NCI-H2107 (cell line): ENCODE measurements at regions not wholly inside any gene's neighbourhood (a gene's known extent, or its start where the extent isn't known, plus 50 kb on each side); places are given as distances from the start of the nearest gene placed in this dataset.
"Not testable (repeated sequence)": the region's sequence is repeated elsewhere in the genome, so short reads cannot be mapped to it uniquely, and the experiment has no call there.

Source experiments
- DNase-seq: peaks from one replicate; lab custom pipeline; 2025; lab: John Stamatoyannopoulos, UW

DNA sequence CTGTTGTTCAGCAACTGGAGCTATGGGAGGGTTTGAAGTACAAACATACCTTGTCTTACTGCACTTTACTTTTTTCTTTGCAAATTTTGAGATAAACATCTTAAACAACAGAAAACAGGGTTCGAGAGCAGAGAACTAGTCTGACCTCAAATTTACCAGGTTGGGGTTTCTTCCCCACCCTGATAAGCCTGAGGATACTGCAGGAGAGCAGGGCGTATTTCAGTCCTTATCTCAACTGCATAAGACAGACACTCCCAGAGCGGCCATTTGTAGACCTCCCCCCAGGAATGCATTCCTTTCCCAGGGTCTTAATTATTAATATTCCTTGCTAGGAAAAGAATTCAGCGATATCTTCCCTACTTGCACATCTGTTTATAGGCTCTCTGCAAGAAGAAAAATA lies 242.1 kb upstream of the DDHD1 start:
- not testable (repeated sequence) for DNase-seq

DNA sequence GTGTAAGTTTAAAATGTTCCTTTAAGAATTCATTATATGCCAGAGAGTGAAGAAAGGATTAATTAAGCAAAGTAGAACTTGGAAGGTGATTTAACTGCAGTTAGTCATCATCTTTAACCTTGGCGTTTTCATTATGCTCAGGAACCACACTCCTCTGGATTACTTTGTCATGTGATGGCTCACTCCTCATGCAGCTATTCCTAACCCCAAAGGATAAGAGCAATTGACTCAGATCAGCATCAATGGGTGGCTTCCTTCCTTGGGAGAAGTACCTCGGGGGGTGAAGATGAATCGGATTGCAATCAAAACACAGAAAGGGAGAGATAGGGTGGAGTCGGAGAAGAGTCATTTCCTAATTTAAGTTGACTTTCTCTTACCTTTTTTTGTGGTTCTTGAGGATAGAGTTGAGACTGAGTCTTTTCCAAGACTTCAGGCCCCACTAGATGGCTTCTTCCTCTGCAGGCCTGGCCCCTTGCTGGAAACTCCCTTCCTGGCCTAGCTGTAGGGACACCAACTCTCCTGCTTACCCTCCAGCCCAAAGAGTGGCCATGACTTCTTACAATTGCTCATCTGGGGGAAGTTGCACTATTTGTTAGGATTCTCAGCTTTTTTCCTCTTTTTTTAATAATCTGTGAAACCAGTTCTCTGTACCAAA lies 238.6 kb upstream of the DDHD1 start:
- no peak for DNase-seq

DNA sequence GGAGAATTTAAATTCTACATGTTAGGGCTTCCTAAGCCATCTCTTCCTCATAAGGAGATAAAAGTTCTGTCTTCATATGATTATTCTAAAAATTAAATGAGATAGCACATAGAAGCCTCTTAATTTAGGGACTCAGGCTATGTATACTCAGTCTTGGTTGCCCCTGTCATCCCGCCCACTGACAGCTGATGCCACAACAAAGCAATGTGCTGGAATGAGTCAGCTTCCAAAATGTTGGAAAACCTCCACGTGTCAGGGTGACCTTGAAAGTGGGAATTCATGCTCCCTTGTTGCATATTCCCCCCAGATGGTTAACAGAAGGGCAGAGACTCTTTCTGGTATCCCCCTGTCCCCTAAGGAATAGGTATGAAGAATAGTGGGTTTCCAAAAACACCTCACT lies 238.0 kb upstream of the DDHD1 start:
- DNase-seq, result no peak

DNA sequence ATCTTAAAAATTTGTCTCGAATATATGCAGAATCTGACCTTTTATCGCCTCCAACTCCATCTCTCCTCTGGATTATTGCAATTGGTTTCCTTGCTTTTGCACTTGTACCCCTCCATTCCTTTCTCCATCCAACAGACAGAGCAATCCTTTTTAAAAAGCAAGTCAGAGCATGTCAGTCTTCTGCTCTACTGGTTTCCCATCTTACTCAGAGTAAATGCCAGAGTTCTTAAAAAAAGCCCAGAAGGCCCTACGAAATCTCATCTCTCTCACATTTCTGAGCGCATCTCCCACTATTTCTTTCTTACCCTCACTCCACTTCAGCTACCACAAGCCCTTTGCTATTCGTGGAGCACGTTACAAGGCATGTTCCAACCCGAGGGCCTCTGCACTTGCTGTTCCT lies 236.9 kb upstream of the DDHD1 start:
- no peak for DNase-seq

DNA sequence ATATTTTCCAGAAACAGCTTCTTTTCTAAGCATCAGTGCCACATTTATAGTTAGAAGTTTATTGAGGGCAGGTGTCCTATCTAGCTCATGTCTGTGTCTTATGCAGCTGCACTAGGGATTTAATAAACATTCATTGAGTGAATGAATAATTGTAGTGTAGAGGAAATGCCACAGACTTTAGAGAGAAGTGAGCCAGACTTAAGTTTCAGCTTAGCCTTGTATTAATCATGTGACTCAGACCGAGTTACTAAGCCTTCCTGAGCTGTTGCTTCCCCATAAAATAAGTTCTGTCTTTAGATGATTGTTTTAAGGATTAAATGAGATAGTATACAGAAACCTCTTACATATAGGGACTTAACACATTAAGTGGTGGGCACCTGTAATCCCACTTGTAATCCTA lies 236.1 kb upstream of the DDHD1 start:
- DNase-seq, result no peak

DNA sequence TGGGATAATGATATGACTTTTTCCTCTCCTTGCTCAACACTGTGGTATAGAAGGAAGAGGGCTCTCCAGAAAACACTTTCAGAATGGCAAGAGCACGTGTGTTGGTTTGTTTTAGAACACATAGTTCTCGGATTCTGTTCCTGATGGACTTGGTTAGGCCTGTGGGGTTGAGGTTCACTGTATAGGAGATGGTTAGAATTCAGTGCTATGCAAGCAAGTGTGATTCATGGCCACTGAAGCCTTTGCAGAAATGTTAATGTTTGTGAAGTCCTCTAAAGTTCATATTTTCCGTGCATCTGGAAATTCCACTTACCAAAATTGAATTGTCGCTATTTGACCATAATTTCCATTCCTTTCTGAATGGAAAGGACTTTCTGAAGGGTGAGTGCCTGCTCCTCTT lies 233.2 kb upstream of the DDHD1 start:
- DNase-seq, result no peak

DNA sequence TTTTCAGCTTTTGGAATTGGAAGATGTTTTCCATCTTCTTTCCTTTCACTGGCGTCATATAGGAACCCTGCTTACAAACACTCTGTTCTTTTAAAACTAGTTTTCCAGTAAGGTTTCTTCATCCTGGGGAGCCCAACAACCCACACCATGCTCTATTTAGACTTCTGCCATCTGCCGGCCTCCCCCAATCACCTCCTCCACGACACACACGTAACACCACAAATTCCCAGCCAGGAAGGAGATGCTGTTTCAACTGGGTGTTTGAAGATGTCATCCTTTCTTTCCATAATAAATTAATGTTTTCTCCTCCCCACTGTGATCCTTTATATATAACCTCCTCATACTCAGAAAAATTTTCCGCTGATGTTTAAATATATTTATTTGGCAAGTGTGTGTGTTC lies 231.4 kb upstream of the DDHD1 start:
- no peak for DNase-seq

DNA sequence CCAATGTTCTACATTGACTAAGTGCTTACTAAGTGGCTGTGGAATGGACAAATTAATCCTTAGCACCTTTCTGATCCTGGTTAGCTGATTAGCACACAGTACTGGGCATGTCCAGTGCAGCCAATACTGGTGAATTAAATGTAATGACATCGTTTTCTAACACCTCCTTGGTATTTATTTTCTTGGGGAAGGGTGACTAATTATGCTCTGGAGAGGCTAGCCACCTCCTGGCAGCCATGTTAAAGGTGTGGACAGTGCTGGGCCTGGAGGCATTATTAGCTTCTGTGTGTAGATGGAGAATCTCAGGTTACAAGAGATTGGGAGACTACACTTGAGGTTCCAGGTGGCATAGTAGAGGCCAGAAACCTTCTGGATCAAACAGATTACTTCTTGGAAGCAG lies 230.9 kb upstream of the DDHD1 start:
- no peak for DNase-seq

DNA sequence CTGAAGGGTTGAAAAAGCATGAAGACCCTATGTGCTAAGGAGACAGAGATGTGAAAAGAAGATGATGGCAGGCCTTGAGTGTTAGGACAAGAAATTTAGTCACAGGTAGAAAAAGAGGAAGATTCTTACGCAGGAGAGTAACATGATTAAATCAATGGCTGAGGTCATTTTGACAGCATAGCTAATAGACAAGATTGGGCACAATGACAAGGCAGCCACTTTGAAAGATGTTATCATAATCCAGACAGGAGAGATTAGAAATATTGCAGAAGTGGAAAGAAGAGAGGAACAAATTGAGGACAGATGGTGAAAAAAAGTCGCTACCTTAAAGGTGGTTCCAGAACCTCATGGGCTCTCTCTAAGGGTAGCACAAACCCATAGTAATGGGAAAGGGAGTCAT lies 228.8 kb upstream of the DDHD1 start:
- DNase-seq, result no peak

DNA sequence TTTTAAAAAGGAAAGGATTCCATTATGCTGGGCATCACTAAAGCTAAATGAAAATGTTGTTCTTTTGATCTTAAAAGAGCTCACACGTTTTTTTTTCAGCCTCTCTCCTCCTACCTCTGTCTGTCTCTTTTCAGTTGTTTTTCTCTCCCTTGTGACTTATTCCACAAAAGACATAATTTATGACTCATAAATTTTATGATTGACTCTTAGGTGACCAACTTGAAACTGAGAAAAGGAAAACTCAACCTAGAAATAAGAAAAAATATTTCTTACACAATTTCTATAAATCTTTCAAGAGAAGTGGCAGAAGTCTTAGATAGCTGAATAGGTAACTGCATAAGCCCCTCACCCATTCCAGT lies 227.7 kb upstream of the DDHD1 start:
- DNase-seq, result no peak

DNA sequence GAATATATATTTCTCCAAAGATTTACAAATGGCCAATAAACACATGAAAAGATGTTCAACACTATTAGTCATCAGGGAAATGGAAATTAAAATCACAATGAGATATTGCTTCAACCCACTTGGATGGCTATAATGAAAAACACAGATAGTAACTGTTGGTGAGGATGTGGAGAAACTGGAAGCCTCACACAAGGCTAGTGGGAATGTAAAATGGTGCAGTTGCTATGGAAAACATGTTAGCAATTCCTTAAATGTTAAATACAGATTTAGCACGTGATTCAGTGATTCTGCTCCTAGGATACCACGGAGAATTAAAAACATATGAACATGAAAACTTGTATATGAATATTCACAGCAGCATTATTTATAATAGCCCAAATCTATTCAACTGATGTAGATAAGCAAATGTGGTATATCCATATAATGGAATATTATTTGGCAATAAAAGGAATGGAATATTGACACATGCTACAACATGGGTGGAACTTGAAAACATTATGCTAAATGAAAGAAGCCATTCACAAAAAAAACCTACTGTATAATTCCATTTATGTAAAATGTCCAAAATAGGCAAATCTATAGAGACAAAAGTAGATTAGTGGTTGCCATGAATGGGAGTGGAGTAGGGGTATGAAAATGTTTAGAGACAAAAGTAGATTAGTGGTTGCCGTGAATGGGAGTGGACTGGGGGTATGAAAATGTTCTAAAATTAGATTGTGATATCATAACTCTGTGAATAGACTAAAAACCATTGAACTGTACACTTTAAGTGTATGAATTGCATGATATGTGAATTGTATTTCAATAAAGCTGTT lies 227.1 kb upstream of the DDHD1 start:
- DNase-seq, result no peak

DNA sequence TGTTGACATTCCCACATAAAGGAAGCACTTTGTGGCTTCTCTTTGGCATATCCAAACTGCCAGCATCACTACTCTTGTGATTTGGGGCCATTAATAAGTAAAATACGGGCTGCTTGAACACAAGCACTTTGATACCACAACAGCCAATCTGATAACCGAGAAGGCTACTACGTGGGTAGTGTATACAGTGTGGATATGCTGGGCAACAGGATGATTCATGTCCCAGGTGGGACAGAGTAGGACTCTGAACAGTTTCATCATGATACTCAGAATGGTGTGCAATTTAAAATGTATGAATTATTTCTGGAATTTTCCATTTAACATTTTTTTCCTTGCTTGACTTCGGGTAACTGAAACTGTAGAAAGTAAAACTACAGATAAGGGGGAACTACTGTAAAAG lies 225.0 kb upstream of the DDHD1 start:
- no peak for DNase-seq

DNA sequence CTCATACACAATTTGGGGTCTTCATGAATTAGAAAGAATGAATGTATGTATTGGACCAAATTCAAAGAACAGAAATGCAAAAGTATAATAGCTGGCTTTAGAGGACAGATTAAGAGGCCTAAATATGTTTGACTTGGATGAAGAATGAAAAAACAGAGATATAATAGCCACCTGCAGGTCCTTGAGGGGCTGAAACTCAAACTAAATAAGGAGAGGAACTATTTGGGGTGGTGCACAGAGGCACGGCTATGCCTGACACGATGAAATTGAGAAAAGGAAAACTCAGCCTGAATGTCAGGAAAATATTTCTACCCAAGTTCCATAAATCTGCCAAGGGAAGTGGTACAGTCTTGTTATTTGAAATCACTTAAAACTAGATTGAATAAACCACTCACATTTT lies 222.9 kb upstream of the DDHD1 start:
- DNase-seq, result no peak

DNA sequence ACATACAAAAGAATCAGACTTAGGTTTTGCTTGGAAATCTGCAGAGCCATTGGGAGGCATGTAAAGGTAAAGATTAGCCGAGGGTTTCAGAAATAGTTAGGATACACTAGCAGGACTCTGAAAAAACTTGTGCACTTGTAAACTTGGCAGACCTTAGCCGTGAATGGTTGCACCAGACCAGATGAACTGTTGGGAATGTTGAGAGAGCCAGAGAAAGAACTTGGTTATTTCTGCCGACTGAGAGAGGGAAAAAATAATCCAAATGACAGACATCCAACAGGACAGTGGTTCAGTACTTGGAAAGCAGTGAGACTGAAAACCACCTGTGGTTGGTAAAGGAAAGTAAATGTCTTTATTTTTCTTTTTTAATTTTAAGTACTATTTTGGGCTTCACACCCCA lies 222.5 kb upstream of the DDHD1 start:
- no peak for DNase-seq

DNA sequence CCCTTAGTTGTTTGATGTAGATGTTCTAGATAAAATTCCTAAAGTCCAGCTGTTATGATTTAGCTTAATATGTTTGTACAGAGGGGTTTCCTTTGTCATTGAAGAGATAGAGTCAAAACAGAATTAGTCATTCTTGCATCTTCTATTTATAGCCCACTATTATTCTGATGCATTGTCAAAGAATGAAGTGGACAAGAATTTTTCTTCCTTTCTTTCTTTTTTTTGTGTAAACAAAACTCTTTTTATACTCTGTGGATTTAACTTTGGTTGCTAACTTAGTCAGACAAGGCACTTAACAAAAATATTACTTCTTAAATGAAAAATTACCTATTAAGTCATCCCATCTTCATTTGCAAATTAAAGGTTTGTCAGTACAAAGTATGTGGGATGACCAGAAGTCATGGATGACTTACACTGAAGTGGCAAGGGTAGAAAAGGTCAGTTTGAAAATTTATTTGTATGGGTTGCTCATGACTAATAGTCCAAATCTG lies 215.6 kb upstream of the DDHD1 start:
- DNase-seq, result no peak

DNA sequence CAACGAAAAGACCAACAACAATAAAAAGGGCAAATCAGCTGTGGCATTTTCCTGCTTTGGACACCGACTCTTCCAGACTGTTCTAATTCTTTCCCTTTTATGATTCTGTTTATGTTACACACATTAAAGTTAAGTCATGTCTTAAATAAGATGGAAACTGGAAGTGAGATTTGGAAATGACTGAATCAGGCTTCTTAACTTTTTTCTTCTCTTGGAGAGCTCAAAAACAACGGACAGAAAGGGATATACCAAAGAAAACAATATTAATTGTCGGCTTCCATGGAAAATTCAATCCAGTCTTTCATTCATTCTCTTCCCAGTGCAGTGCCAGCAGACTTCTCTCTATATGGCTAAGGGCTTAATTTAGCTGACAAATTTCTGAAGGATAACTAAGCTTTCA lies 214.9 kb upstream of the DDHD1 start:
- DNase-seq, result no peak

DNA sequence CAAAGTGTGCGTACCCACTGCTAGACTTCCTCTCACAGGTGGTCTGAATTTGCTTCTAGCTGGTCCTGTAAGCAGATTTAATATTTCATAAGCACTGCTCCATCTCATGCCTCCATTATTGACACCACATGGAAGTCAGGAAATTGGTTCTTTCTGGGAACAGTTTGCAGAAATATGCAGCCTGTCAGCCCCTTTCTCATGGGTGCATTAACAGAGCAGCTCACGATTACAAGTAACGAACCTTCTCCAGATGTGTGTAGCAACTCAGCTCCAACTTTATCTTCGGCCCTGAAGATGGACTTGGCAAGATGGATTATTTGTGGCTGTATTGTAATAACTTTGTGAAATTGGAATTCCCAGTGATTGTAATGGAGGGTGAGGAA lies 214.5 kb upstream of the DDHD1 start:
- DNase-seq, result no peak

DNA sequence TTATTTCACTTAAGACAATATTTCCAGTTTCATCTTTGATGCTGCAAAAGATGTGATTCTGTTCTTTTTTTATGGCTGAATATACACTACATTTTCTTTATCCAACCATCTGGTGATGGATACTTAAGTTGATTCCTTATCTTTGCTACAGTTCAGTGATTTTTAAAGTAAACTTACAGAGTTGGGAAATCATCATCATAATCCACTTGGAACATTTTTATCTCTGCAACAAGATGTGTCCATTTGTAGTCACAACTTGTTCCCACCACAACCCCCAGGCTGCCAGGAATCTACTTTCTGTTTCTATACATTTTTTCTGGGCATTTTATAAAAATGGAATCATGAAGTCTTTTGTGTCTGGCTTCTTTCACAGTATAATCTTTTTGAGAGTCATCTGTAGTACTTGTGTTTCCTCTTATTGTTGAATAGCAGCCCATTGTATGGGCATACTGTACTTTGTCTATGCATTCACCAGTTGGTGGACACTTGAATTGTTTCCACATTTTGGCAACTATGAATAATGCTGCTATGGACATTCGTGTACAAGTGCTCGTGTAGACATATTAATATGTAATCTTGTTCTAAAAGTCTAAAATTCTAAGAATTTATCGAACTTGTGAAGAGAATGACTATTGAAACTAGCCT lies 212.5 kb upstream of the DDHD1 start:
- DNase-seq, result no peak

DNA sequence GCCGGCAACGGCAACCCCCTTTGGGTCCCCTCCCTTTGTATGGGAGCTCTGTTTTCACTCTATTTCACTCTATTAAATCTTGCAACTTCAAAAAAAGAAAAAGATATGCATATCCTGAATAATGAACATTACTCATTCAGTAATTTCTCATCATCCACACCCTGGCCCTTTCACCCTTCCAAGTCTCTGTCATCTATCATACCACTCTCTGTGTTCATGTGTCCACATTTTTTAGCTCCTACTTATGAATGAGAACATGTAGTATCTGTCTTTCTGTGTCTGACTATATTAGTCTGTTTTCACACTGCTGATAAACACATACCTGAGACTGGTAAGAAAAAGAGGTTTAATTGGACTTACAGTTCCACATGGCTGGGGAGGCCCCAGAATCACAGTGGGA lies 209.8 kb upstream of the DDHD1 start:
- DNase-seq, result not testable (repeated sequence)

DNA sequence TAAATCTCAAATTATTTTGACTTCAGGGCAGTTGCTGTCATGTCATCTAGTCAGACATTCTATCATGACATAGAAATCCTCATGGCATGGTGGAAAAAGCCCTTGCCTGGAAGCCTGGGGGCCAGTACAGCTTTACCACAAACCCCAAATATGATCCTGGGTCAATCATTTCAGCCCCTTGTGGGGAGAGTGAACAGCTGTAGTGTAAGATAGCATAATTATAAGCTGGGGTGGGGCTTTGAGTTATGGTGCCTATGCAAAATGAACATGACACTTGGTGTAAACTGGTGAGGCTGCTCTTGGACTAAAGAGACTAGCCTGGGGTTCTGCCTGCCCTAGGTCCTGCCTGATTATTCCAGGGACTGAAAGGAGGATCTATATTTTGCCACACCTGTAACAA lies 207.7 kb upstream of the DDHD1 start:
- DNase-seq, result no peak

DNA sequence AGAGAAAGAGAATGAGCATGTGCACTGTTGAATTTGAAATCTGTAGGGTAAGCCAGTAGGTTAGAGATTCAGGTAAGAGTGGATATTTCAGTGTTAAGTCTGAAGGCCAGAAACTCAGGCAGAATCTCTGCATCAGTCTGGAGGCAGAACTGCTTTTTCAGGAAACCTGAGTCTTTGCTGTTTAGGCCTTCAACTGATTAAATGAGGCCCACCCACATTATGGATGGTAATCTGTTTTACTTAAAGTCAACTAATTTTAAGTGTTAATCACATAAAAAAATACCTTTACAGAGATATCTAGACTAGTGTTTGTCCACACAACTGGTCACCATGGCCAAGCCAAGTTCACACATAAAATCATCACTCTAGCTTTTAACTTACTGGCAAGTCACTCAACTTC lies 205.0 kb upstream of the DDHD1 start:
- no peak for DNase-seq

DNA sequence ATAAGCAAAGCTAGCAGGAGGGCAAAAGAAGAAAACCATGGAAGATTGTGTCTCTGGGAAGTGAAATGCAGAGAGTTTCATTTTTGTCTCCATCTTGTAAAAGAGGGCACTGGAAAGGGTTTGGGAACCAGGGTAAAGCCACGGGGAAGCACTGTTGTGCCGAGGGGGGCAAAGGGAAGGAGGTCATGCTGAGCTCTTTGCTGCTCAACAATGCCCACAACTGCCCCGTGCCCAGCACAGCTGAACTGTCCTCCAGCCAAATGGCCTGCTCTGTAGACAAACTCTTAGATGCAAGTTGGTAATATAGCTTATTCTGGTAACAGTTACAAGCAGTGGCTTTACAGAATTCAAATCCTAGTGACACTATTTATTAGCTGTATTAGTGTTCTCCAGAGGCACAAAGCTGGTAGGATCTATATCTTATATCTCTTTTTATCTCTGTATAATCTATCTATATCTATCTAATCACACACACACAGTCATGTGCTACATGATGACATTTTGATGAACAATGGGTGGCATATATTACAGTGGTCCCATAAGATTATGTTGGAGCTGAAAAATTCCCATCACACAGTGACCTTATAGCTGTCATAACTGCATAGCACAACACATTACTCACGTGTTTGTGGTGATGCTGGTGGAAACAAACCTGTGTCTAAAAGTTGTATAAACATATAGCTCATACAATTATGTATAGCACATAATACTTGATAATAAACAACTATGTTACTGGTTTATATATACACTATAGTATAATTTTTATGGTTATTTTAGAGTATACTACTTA lies 203.4 kb upstream of the DDHD1 start:
- no peak for DNase-seq
